Endothelial cell of umbilical vein (primary cell): ENCODE measurements at regions not wholly inside any gene's neighbourhood (a gene's known extent, or its start where the extent isn't known, plus 50 kb on each side); places are given as distances from the start of the nearest gene placed in this dataset.

Experiments
- BruUV-seq: library from RNA; stranded (reverse); fragments of 400-500 nt; replicated peaks from 2 replicates; lab custom pipeline; 2021; lab: Mats Ljungman, UMichigan
- CTCF ChIA-PET: fragments of 300-600, 350-600 bp; sonication (Branson Sonifier 250); formaldehyde crosslinking; loops from one replicate; lab custom pipeline; 2021; ENCODE audit warnings: antibody characterized with exemption, inconsistent platforms; lab: Charles Lee
- POLR2A ChIA-PET: fragments of 300-600, 350-600 bp; sonication (Branson Sonifier 250); formaldehyde crosslinking; loops from one replicate; lab custom pipeline; 2021; ENCODE audit warnings: antibody characterized with exemption, inconsistent platforms; lab: Charles Lee
- DNase-seq: peaks from one replicate; pipeline ENCODE4 v3.0.0-alpha.2; 2011; ENCODE audit warnings: low read depth, low spot score
- FAIRE-seq: peaks from 2 replicates; lab custom pipeline; 2011; peaks lifted over from hg19 to GRCh38; lab: Jason Lieb, UNC
- H2AFZ ChIP-seq: 2 replicates; pipeline ENCODE4 v1.6.0; 2012; ENCODE audit warnings: low read depth, low read length, control low read depth, inconsistent platforms
- H3K27ac ChIP-seq: 2 replicates; pipeline ENCODE4 v1.5.1; 2011; ENCODE audit warnings: low read depth, mild to moderate bottlenecking, control low read depth, low read length, moderate library complexity; ENCODE audit not compliant: insufficient read depth
- H3K27me3 ChIP-seq, 2 experiments: 2 replicates each; pipeline versions ENCODE4 v1.6.0 to v1.6.1; 2011; ENCODE audit warnings: low read length in 2 of 2, mixed read lengths in 1 of 2; ENCODE audit not compliant: control insufficient read depth in 2 of 2, insufficient read depth in 2 of 2
- H3K36me3 ChIP-seq, 2 experiments: 2 replicates in 1 of 2; 3 replicates in 1 of 2; pipeline ENCODE4 v1.5.1; 2011; ENCODE audit warnings: low read length in 2 of 2, mild to moderate bottlenecking in 1 of 2, moderate library complexity in 1 of 2; ENCODE audit not compliant: control insufficient read depth in 2 of 2, insufficient read depth in 2 of 2; ENCODE audit errors: extremely low read depth in 1 of 2
- H3K4me1 ChIP-seq: 3 replicates; pipeline ENCODE4 v1.5.1; 2011; ENCODE audit warnings: mild to moderate bottlenecking, low read length; ENCODE audit not compliant: control insufficient read depth, insufficient read depth; ENCODE audit errors: extremely low read depth
- H3K4me2 ChIP-seq: 2 replicates; pipeline ENCODE4 v1.6.1; 2011; ENCODE audit warnings: low read length, control low read depth, mixed read lengths; ENCODE audit not compliant: insufficient read depth
- H3K4me3 ChIP-seq, 3 experiments: fragments of 200-600 bp in 1 of 3; sonication (generic), shearing (Covaris generic) in 1 of 3; replicated peaks in 1 of 3; 2 replicates each; pipeline ENCODE4 v1.5.1; 2011 to 2016; ENCODE audit warnings: control low read depth in 3 of 3, low read length in 3 of 3, mild to moderate bottlenecking in 2 of 3, inconsistent platforms in 1 of 3, low read depth in 1 of 3, moderate library complexity in 1 of 3; ENCODE audit not compliant: insufficient read depth in 1 of 3
- H3K79me2 ChIP-seq: 2 replicates; pipeline ENCODE4 v1.6.0; 2012; ENCODE audit warnings: low read length, inconsistent platforms; ENCODE audit not compliant: control insufficient read depth, insufficient read depth
- H3K9ac ChIP-seq: replicated peaks from 2 replicates; pipeline ENCODE3; 2011; ENCODE audit warnings: low read length, control low read depth; ENCODE audit not compliant: insufficient read depth; ENCODE audit errors: extremely low read depth
- H3K9me1 ChIP-seq: replicated peaks from 3 replicates; pipeline ENCODE4 v1.6.0; 2011; ENCODE audit warnings: mild to moderate bottlenecking, low read length; ENCODE audit not compliant: control insufficient read depth, insufficient read depth; ENCODE audit errors: extremely low read depth
- H3K9me3 ChIP-seq: replicated peaks from 2 replicates; pipeline ENCODE4 v1.5.1; 2012; ENCODE audit warnings: low read length, inconsistent platforms; ENCODE audit not compliant: control insufficient read depth, insufficient read depth
- H4K20me1 ChIP-seq: replicated peaks from 2 replicates; pipeline ENCODE3; 2011; ENCODE audit warnings: mild to moderate bottlenecking, low read length; ENCODE audit not compliant: control insufficient read depth, insufficient read depth; ENCODE audit errors: extremely low read depth
- EZH2 ChIP-seq: IDR thresholded peaks from 2 replicates; pipeline ENCODE4 v1.6.1; 2012; ENCODE audit warnings: borderline replicate concordance, low read depth, mild to moderate bottlenecking, moderate library complexity, low read length, inconsistent platforms; ENCODE audit not compliant: severe bottlenecking
- FOS ChIP-seq: IDR thresholded peaks from 2 replicates; pipeline ENCODE4 v1.6.1; 2011; ENCODE audit warnings: mild to moderate bottlenecking, low read length, moderate library complexity, borderline replicate concordance; ENCODE audit not compliant: insufficient read depth
- GATA2 ChIP-seq: IDR thresholded peaks from 2 replicates; pipeline ENCODE4 v1.7.0; 2011; ENCODE audit warnings: low read depth, mild to moderate bottlenecking, moderate library complexity, mixed read lengths, low read length; ENCODE audit not compliant: insufficient read length, insufficient read depth
- JUN ChIP-seq: IDR thresholded peaks from 2 replicates; pipeline ENCODE4 v1.6.1; 2011; ENCODE audit warnings: borderline replicate concordance, low read depth; ENCODE audit not compliant: insufficient read length, insufficient read depth
- MYC ChIP-seq: IDR thresholded peaks from one replicate; pipeline ENCODE4 v1.6.1; 2011; ENCODE audit warnings: mild to moderate bottlenecking, low read depth, low read length
- POLR2A ChIP-seq: IDR thresholded peaks from 2 replicates; pipeline ENCODE4 v1.6.1; 2012; ENCODE audit warnings: low read depth, mild to moderate bottlenecking, control low read depth, low read length
- POLR2AphosphoS5 ChIP-seq: IDR thresholded peaks from 2 replicates; pipeline ENCODE4 v1.6.1; 2012; ENCODE audit warnings: low read depth, mild to moderate bottlenecking, control low read depth, low read length, moderate library complexity; ENCODE audit not compliant: insufficient read depth
- dilution Hi-C: fragments of 300-500 bp; cut with MboI; formaldehyde crosslinking; loops from one replicate; pipeline ENCODE4 v1.15.0; 2019; ENCODE audit warnings: low sequenced_read_pairs; ENCODE audit not compliant: extremely low pct_ligation_motif_present
- intact Hi-C: fragments of 100-400 bp; cut with micrococcal nuclease; formaldehyde crosslinking; loops from one replicate; pipeline ENCODE4 v1.10.0; 2022
- TF ChIP-seq, protein P1 (sequence below), 2 donors: IDR thresholded peaks; 1 replicate in 1 of 2; 2 replicates in 1 of 2; pipeline ENCODE4 v1.5.1; 2011; ENCODE audit warnings: low read length in 2 of 2, mild to moderate bottlenecking in 2 of 2, moderate library complexity in 2 of 2, control low read depth in 1 of 2, inconsistent platforms in 1 of 2, low read depth in 1 of 2; ENCODE audit not compliant: insufficient read depth in 1 of 2; ENCODE audit errors: extremely low read depth in 1 of 2

DNA sequence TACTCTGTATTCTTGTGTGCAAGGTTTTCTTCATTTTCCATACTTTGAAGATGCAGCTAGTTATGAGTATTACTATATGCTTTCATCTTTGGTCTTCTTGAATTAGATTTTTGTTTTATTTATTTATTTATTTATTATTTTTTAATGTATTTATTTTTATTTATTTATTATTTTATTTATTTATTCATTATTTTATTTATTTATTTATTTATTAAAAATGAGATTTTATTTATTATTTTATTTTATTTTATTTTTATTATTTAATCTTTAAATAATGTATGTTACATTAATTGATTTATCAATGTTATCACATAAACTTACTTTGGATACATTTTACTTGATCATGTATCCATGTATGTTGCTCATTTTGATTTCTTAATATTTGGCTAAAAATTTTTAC lies 132.3 kb upstream of the GALNT13 start:
- dilution Hi-C loops, result no loop called here
- Histone ChIP-seq H3K4me1 (no peaks in the 10 kb centered on the region), H3K9me1 (no peaks in the 10 kb centered on the region), H3K36me3 (no peaks in the 10 kb centered on the region), H3K79me2 (no peaks in the 10 kb centered on the region), H3K4me3 (no peak overlapping the region), H2AFZ (no peak overlapping the region), H3K9ac (no peak overlapping the region), H3K9me3 (peaks cover 3% of the 10 kb centered on the region), H3K27me3 (no peaks in the 10 kb centered on the region), H3K4me2 (no peak overlapping the region), H3K27ac (no peak overlapping the region), H4K20me1 (no peaks in the 10 kb centered on the region)
- FAIRE-seq, result no peak
- BruUV-seq, result no TSS peak
- POLR2A ChIA-PET, result no interaction called here
- no peak for DNase-seq
- CTCF ChIA-PET, result no interaction called here
- no peak for TF ChIP-seq POLR2AphosphoS5
- TF ChIP-seq EZH2, result no peak
- TF ChIP-seq, protein P1, sequence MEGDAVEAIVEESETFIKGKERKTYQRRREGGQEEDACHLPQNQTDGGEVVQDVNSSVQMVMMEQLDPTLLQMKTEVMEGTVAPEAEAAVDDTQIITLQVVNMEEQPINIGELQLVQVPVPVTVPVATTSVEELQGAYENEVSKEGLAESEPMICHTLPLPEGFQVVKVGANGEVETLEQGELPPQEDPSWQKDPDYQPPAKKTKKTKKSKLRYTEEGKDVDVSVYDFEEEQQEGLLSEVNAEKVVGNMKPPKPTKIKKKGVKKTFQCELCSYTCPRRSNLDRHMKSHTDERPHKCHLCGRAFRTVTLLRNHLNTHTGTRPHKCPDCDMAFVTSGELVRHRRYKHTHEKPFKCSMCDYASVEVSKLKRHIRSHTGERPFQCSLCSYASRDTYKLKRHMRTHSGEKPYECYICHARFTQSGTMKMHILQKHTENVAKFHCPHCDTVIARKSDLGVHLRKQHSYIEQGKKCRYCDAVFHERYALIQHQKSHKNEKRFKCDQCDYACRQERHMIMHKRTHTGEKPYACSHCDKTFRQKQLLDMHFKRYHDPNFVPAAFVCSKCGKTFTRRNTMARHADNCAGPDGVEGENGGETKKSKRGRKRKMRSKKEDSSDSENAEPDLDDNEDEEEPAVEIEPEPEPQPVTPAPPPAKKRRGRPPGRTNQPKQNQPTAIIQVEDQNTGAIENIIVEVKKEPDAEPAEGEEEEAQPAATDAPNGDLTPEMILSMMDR (IDR thresholded peaks at IDR 0.05; ENCODE audit: extremely low read depth in 1 of 2, insufficient read depth in 1 of 2, low read depth in 1 of 2, low read length in 2 of 2), result no peak
- no peak for TF ChIP-seq GATA2
- no peak for TF ChIP-seq POLR2A
- no peak for TF ChIP-seq FOS
- intact Hi-C loops, result no loop called here

DNA sequence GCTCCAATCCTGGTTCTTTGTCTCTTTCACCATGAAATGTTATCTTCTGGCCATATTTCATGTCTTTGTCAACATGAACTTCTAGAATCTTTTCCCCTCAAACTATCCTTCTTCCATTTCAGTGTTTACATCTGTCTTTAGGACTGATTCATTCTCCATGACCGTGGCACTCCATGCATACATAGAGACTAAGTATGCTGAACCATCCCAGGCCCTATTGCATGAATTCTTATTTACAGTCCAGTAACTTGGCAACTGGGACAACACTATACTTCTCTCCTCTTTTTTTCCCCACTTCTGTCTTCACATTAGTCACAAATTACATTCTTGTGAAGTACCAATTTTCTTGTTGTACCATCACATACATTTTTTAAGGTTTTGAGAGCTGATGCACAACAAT lies 109.8 kb upstream of the GALNT13 start:
- BruUV-seq, result no TSS peak
- Histone ChIP-seq H3K36me3 (no peaks in the 10 kb centered on the region), H4K20me1 (no peaks in the 10 kb centered on the region), H3K4me3 (no peak overlapping the region), H3K79me2 (no peaks in the 10 kb centered on the region), H3K9me3 (peaks cover 3% of the 10 kb centered on the region), H2AFZ (no peak overlapping the region), H3K9me1 (no peaks in the 10 kb centered on the region), H3K9ac (no peak overlapping the region), H3K4me1 (no peaks in the 10 kb centered on the region), H3K27me3 (no peaks in the 10 kb centered on the region), H3K4me2 (no peak overlapping the region), H3K27ac (no peak overlapping the region)
- ChIA-PET CTCF (no interaction called here), POLR2A (no interaction called here)
- dilution Hi-C loops (no loop called here), intact Hi-C loops (no loop called here)
- FAIRE-seq (no peak), DNase-seq (no peak)
- TF ChIP-seq EZH2, result no peak
- no peak for TF ChIP-seq POLR2AphosphoS5
- no peak for TF ChIP-seq JUN
- TF ChIP-seq POLR2A, result no peak
- TF ChIP-seq MYC, result no peak
- no peak for TF ChIP-seq FOS
